ENCODE measurements at regions not wholly inside any gene's neighbourhood (a gene's known extent, or its start where the extent isn't known, plus 50 kb on each side); places are given as distances from the start of the nearest gene placed in this dataset.

DNA sequence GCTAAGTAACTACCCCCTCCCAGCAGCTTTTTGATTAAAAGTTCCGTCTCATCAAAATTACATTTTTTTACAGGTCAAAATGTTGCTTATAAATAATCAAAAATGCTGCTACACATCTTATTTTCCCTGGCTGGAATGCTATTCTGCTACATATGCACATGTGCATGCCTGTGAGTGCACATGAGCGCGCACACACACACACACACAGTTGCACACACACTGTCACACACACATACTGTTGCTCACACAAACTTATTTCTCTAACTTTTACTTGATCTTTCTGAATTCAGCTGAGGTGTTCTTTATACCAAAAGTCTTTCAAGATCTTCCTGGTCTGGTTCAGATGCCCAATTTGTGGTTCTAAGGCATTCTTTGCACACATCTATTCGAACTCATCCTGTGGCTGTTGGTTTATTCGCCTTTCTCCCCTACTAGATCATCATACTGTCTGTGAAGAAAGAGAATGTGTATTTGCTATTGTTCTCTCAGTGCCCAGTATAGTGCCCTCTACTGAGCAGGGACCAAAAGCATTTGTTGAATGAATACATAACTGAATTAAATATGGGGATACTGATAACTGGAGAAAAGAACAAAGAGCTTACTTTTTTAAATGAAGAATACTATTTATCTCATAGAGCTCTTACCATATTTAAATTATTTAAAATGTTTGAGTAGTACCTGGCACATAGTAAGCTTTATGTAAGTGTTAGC, 68.1 kb upstream of the CCDC179 start:
- TF ChIP-seq, protein P1, sequence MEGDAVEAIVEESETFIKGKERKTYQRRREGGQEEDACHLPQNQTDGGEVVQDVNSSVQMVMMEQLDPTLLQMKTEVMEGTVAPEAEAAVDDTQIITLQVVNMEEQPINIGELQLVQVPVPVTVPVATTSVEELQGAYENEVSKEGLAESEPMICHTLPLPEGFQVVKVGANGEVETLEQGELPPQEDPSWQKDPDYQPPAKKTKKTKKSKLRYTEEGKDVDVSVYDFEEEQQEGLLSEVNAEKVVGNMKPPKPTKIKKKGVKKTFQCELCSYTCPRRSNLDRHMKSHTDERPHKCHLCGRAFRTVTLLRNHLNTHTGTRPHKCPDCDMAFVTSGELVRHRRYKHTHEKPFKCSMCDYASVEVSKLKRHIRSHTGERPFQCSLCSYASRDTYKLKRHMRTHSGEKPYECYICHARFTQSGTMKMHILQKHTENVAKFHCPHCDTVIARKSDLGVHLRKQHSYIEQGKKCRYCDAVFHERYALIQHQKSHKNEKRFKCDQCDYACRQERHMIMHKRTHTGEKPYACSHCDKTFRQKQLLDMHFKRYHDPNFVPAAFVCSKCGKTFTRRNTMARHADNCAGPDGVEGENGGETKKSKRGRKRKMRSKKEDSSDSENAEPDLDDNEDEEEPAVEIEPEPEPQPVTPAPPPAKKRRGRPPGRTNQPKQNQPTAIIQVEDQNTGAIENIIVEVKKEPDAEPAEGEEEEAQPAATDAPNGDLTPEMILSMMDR (IDR thresholded peaks at IDR 0.05): no peak
- no peak for TF ChIP-seq POLR2A (IDR thresholded peaks at IDR 0.05)
